Neural cell (in vitro differentiated cells): ENCODE measurements at regions not wholly inside any gene's neighbourhood (a gene's known extent, or its start where the extent isn't known, plus 50 kb on each side); places are given as distances from the start of the nearest gene placed in this dataset.

Experiments
- H2AFZ ChIP-seq: fragments of 200-600, 300-800 bp; sonication (generic), shearing (Covaris generic); 2 replicates; pipeline ENCODE4 v1.6.0; 2014; ENCODE audit warnings: low read depth, mild to moderate bottlenecking, antibody characterized with exemption, low read length, moderate library complexity
- H3F3A ChIP-seq: fragments of 200-600 bp; shearing (Covaris generic); 2 replicates; pipeline ENCODE4 v1.6.1; 2016; ENCODE audit warnings: mild to moderate bottlenecking, moderate library complexity, mixed read lengths, antibody characterized with exemption, low read length; ENCODE audit not compliant: insufficient read depth, poor library complexity, severe bottlenecking
- H3K27ac ChIP-seq: fragments of 200-600, 300-800 bp; sonication (generic), shearing (Covaris generic); 2 replicates; pipeline ENCODE4 v1.5.1; 2014; ENCODE audit warnings: mild to moderate bottlenecking, low read length, moderate library complexity
- H3K27me3 ChIP-seq: fragments of 300-800, 200-600 bp; sonication (generic), shearing (Covaris generic); 2 replicates; pipeline ENCODE4 v1.6.0; 2014; ENCODE audit warnings: mild to moderate bottlenecking, low read depth, low read length, moderate library complexity; ENCODE audit not compliant: insufficient read depth
- H3K36me3 ChIP-seq: fragments of 300-800, 200-600 bp; sonication (generic), shearing (Covaris generic); 2 replicates; pipeline ENCODE4 v1.5.1; 2014; ENCODE audit warnings: mild to moderate bottlenecking, antibody characterized with exemption, low read length, moderate library complexity; ENCODE audit not compliant: insufficient read depth
- H3K4me2 ChIP-seq: fragments of 300-800, 200-600 bp; sonication (generic), shearing (Covaris generic); 2 replicates; pipeline ENCODE4 v1.6.0; 2014; ENCODE audit warnings: mild to moderate bottlenecking, low read length
- H3K4me3 ChIP-seq: fragments of 300-800, 200-600 bp; sonication (generic), shearing (Covaris generic); 2 replicates; pipeline ENCODE4 v1.5.1; 2014; ENCODE audit warnings: mild to moderate bottlenecking, low read length, moderate library complexity
- H3K79me2 ChIP-seq: fragments of 200-600 bp; shearing (Covaris generic); replicated peaks from 2 replicates; pipeline ENCODE4 v1.6.0; 2014; ENCODE audit warnings: mild to moderate bottlenecking, low read length, moderate library complexity; ENCODE audit not compliant: insufficient read depth
- H3K9ac ChIP-seq: fragments of 300-800, 200-600 bp; sonication (generic), shearing (Covaris generic); 2 replicates; pipeline ENCODE4 v1.6.1; 2016; ENCODE audit warnings: mild to moderate bottlenecking, low read length, mixed read lengths
- H3K9me2 ChIP-seq: fragments of 200-600 bp; shearing (Covaris generic); 2 replicates; pipeline ENCODE4 v1.6.1; 2016; ENCODE audit warnings: mild to moderate bottlenecking, low read length, mixed read lengths; ENCODE audit not compliant: insufficient read depth
- H3K9me3 ChIP-seq: fragments of 200-600, 300-800 bp; sonication (generic), shearing (Covaris generic); 2 replicates; pipeline ENCODE4 v1.6.1; 2016; ENCODE audit warnings: mild to moderate bottlenecking, mixed run types, low read length, moderate library complexity, mixed read lengths
- H4K20me1 ChIP-seq: fragments of 200-600 bp; shearing (Covaris generic); 2 replicates; pipeline ENCODE4 v1.6.1; 2016; ENCODE audit warnings: mild to moderate bottlenecking, mixed run types; ENCODE audit not compliant: insufficient read depth
- EP300 ChIP-seq: fragments of 450-650 bp; conservative IDR thresholded peaks from 2 replicates; pipeline ENCODE4 v1.6.1; 2014; ENCODE audit warnings: antibody characterized with exemption, mild to moderate bottlenecking, moderate library complexity; ENCODE audit not compliant: poor library complexity, severe bottlenecking
- EZH2 ChIP-seq: fragments of 200-600, 300-800 bp; shearing (Covaris generic), sonication (generic); IDR thresholded peaks from 2 replicates; pipeline ENCODE4 v1.6.1; 2014; ENCODE audit warnings: antibody characterized with exemption, low read length, borderline replicate concordance, mild to moderate bottlenecking; ENCODE audit not compliant: insufficient read depth, poor library complexity, severe bottlenecking
- MXI1 ChIP-seq: fragments of 450-650 bp; conservative IDR thresholded peaks from 2 replicates; pipeline ENCODE4 v1.6.1; 2014; ENCODE audit warnings: antibody characterized with exemption, mild to moderate bottlenecking; ENCODE audit not compliant: poor library complexity, severe bottlenecking
- POLR2AphosphoS5 ChIP-seq: IDR thresholded peaks from 2 replicates; pipeline ENCODE4 v1.6.1; 2012
- RAD21 ChIP-seq: fragments of 450-650 bp; conservative IDR thresholded peaks from 2 replicates; pipeline ENCODE4 v1.6.1; 2014; ENCODE audit warnings: antibody characterized with exemption, mild to moderate bottlenecking, moderate library complexity
- SMC3 ChIP-seq: fragments of 450-650 bp; conservative IDR thresholded peaks from 2 replicates; pipeline ENCODE4 v1.6.1; 2014; ENCODE audit warnings: antibody characterized with exemption, mild to moderate bottlenecking, moderate library complexity; ENCODE audit not compliant: poor library complexity
- TAF1 ChIP-seq: IDR thresholded peaks from 2 replicates; pipeline ENCODE4 v1.6.1; 2012; ENCODE audit warnings: low read depth
- TF ChIP-seq, protein P1 (sequence below): IDR thresholded peaks from 2 replicates; pipeline ENCODE4 v1.6.1; 2012; ENCODE audit warnings: borderline replicate concordance
- TF ChIP-seq, protein P2 (sequence below): fragments of 450-650 bp; IDR thresholded peaks from 2 replicates; pipeline ENCODE4 v1.5.1; 2014; ENCODE audit warnings: antibody characterized with exemption, mild to moderate bottlenecking, moderate library complexity; ENCODE audit not compliant: poor library complexity, severe bottlenecking

GRCh38 chr21:38938343-38938742 lies 132.6 kb downstream of the ETS2 start:
- TF ChIP-seq POLR2AphosphoS5 (peak; percentile 71), MXI1 (no peak), TAF1 (no peak), EZH2 (no peak), SMC3 (peak; percentile 6), EP300 (peak; percentile 84), RAD21 (peak; percentile 20)
- TF ChIP-seq, protein P1, sequence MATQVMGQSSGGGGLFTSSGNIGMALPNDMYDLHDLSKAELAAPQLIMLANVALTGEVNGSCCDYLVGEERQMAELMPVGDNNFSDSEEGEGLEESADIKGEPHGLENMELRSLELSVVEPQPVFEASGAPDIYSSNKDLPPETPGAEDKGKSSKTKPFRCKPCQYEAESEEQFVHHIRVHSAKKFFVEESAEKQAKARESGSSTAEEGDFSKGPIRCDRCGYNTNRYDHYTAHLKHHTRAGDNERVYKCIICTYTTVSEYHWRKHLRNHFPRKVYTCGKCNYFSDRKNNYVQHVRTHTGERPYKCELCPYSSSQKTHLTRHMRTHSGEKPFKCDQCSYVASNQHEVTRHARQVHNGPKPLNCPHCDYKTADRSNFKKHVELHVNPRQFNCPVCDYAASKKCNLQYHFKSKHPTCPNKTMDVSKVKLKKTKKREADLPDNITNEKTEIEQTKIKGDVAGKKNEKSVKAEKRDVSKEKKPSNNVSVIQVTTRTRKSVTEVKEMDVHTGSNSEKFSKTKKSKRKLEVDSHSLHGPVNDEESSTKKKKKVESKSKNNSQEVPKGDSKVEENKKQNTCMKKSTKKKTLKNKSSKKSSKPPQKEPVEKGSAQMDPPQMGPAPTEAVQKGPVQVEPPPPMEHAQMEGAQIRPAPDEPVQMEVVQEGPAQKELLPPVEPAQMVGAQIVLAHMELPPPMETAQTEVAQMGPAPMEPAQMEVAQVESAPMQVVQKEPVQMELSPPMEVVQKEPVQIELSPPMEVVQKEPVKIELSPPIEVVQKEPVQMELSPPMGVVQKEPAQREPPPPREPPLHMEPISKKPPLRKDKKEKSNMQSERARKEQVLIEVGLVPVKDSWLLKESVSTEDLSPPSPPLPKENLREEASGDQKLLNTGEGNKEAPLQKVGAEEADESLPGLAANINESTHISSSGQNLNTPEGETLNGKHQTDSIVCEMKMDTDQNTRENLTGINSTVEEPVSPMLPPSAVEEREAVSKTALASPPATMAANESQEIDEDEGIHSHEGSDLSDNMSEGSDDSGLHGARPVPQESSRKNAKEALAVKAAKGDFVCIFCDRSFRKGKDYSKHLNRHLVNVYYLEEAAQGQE = no peak
- TF ChIP-seq, protein P2, sequence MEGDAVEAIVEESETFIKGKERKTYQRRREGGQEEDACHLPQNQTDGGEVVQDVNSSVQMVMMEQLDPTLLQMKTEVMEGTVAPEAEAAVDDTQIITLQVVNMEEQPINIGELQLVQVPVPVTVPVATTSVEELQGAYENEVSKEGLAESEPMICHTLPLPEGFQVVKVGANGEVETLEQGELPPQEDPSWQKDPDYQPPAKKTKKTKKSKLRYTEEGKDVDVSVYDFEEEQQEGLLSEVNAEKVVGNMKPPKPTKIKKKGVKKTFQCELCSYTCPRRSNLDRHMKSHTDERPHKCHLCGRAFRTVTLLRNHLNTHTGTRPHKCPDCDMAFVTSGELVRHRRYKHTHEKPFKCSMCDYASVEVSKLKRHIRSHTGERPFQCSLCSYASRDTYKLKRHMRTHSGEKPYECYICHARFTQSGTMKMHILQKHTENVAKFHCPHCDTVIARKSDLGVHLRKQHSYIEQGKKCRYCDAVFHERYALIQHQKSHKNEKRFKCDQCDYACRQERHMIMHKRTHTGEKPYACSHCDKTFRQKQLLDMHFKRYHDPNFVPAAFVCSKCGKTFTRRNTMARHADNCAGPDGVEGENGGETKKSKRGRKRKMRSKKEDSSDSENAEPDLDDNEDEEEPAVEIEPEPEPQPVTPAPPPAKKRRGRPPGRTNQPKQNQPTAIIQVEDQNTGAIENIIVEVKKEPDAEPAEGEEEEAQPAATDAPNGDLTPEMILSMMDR = no peak
- H2AFZ ChIP-seq = peak overlapping the region; percentile 3
- H3K36me3 ChIP-seq = no peaks in the 10 kb centered on the region
- no peaks in the 10 kb centered on the region for H3K79me2 ChIP-seq
- H3K27me3 ChIP-seq = no peaks in the 10 kb centered on the region
- no peaks in the 10 kb centered on the region for H4K20me1 ChIP-seq
- H3F3A ChIP-seq = peaks cover 5% of the 10 kb centered on the region
- H3K4me2 ChIP-seq = peak overlapping the region; percentile 31
- H3K9me3 ChIP-seq = no peaks in the 10 kb centered on the region
- peak overlapping the region; percentile 66 for H3K27ac ChIP-seq
- no peaks in the 10 kb centered on the region for H3K9me2 ChIP-seq
- H3K9ac ChIP-seq = peak overlapping the region; percentile 40
- peak overlapping the region; percentile 43 for H3K4me3 ChIP-seq

DNA sequence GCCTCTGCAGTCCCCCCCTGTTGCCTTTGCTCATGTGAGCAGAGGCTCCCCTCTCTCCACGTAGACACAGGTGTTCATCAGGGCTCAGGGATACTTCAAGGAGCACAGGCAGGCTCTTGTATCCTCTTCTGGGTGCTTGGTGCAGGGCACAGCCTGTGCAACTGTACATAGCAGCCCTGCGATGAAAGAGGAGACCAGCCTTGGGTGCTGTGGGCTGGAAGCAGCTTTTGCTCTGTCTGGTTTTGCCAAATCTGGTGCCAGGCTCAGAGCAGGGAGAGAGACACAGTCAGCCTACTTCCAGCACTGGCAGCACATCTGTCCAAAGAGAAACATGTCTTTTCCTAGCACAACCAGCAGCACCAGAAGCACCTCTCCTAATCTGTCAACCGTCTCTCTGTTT lies 132.1 kb downstream of the ETS2 start:
- Histone ChIP-seq H3K27ac (peak overlapping the region; percentile 66), H3K9ac (peak overlapping the region; percentile 38), H3K79me2 (no peaks in the 10 kb centered on the region), H3K4me3 (peak overlapping the region; percentile 43), H3K27me3 (no peaks in the 10 kb centered on the region), H3K4me2 (peak overlapping the region; percentile 31), H3K9me3 (no peaks in the 10 kb centered on the region), H3F3A (peaks cover 5% of the 10 kb centered on the region), H3K36me3 (no peaks in the 10 kb centered on the region), H4K20me1 (no peaks in the 10 kb centered on the region), H3K9me2 (no peaks in the 10 kb centered on the region), H2AFZ (peak overlapping the region; percentile 3)
- TF ChIP-seq POLR2AphosphoS5 = no peak
- TF ChIP-seq MXI1 = no peak
- TF ChIP-seq, protein P1 = no peak
- TF ChIP-seq TAF1 = no peak
- TF ChIP-seq, protein P2 = no peak
- TF ChIP-seq SMC3 = no peak
- TF ChIP-seq EZH2 = no peak
- no peak for TF ChIP-seq EP300
- no peak for TF ChIP-seq RAD21
